ENCODE measurements at regions not wholly inside any gene's neighbourhood (a gene's known extent, or its start where the extent isn't known, plus 50 kb on each side); places are given as distances from the start of the nearest gene placed in this dataset.

DNA sequence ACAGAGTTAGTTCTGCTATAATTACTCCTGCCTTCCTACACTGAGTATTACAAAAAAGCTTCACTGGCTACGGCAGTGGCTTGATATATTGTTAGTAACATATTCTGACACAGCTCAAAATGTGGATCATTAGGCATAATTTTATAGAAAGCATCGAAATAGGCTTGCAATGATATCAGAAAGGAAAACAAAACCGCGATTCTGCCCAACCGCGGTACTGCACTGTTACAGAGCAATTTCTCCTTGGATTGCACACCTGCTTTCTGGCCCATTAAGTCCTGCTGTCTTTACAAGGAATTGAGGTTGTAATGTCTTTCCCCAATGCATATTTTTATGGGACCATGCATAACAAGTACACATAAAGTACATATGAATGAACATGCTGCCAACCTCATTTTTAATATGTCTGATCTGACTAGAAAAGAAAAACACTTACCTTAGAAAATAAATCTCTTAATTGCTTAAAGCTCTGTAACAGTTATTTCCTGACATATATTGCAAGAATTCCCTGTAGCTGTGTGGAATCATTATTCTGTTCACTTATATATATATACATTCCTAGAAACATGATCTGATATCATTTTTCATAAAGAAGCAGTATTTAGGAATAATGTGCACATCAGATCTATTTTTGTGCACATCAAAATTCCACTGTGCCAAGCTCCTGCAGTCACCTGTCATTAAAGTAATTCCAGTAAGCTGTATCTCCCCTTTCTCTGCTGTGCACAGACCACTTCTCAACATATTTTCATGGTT, 763.9 kb downstream of the HACE1 start:
- TF ChIP-seq, protein P1, sequence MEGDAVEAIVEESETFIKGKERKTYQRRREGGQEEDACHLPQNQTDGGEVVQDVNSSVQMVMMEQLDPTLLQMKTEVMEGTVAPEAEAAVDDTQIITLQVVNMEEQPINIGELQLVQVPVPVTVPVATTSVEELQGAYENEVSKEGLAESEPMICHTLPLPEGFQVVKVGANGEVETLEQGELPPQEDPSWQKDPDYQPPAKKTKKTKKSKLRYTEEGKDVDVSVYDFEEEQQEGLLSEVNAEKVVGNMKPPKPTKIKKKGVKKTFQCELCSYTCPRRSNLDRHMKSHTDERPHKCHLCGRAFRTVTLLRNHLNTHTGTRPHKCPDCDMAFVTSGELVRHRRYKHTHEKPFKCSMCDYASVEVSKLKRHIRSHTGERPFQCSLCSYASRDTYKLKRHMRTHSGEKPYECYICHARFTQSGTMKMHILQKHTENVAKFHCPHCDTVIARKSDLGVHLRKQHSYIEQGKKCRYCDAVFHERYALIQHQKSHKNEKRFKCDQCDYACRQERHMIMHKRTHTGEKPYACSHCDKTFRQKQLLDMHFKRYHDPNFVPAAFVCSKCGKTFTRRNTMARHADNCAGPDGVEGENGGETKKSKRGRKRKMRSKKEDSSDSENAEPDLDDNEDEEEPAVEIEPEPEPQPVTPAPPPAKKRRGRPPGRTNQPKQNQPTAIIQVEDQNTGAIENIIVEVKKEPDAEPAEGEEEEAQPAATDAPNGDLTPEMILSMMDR (IDR thresholded peaks at IDR 0.05), result no peak
- H3K36me3 ChIP-seq (ENCODE audit: low read depth), result no peaks in the 10 kb centered on the region
- ATAC-seq (no peak), DNase-seq (no peak)
- no peaks in the 10 kb centered on the region for H3K4me1 ChIP-seq (ENCODE audit: low read depth)
- intact Hi-C loops (cut with DNase I, micrococcal nuclease), result no loop called here
- H3K4me3 ChIP-seq, result no peak overlapping the region
- peaks cover 3% of the 10 kb centered on the region for H3K9me3 ChIP-seq

DNA sequence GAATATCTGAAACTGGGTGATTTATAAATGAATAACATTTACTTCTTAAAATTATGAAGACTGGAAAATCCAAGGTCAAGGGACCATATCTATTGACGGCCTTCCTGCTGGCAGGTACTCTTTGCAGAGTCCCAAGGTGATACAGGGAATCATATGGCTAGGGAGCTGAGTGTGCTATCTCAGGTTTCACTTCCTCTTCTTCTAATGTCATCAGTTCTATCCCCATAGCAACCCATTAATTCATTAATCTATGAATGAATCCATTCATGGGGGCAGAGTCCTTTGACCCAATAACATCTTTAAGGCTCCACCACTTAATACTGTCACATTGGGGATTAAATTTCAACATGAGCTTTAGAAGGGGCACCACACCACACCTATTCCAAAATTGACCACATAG, 772.0 kb downstream of the HACE1 start:
- Histone ChIP-seq H3K9me3 (peaks cover 2% of the 10 kb centered on the region), H3K4me3 (no peak overlapping the region), H3K4me1 (ENCODE audit: low read depth) (no peaks in the 10 kb centered on the region), H3K36me3 (ENCODE audit: low read depth) (no peaks in the 10 kb centered on the region)
- intact Hi-C loops (cut with DNase I, micrococcal nuclease), result no loop called here
- TF ChIP-seq, protein P1 (IDR thresholded peaks at IDR 0.05), result no peak
- ATAC-seq, result no peak
- no peak for DNase-seq

DNA sequence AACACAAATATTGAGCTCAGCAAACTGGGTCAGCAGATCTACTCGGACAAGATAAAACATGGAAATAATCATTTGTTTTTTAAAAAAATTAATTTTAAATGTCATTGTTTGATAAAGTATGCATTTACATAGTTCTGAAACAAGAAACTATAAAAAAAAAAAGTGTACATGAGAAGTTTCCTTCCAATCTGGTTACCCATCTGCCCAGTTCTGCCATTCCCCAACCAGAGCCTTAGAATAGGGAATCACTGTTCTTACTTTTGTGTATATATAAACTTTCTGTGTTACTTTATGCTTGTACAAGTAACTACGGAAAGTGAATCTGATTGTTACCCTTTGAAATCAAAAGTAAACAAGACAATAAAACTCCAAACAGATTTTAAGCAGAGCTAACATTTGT, 791.4 kb downstream of the HACE1 start:
- ATAC-seq (no peak), DNase-seq (no peak)
- Histone ChIP-seq H3K4me1 (ENCODE audit: low read depth) (no peaks in the 10 kb centered on the region), H3K9me3 (no peaks in the 10 kb centered on the region), H3K36me3 (ENCODE audit: low read depth) (no peaks in the 10 kb centered on the region), H3K4me3 (no peak overlapping the region)
- TF ChIP-seq, protein P1 (IDR thresholded peaks at IDR 0.05), result no peak
- intact Hi-C loops (cut with DNase I, micrococcal nuclease), result no loop called here

DNA sequence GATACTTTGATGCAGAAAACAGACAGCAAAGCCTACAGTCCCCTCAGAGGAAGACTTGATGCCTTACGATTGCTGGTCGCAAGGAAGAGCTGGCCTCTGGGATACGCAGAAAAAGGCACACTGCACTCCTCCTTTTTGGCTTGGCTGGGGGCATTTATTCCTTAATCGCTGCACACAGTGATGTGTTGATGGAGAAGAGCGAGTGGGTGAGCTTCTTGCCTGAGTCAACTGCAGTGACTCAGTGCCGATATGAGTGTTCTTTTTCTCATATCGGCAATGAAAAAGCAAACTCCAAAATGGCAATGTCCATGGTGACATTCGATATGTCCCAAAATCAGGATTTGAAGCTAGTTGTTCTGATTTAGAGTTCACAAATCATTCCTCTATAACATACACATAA, 794.8 kb downstream of the HACE1 start:
- intact Hi-C loops (cut with DNase I, micrococcal nuclease), result no loop called here
- H3K36me3 ChIP-seq (ENCODE audit: low read depth), result no peaks in the 10 kb centered on the region
- H3K4me3 ChIP-seq, result no peak overlapping the region
- ATAC-seq, result no peak
- TF ChIP-seq, protein P1 (IDR thresholded peaks at IDR 0.05), result no peak
- no peaks in the 10 kb centered on the region for H3K9me3 ChIP-seq
- no peak for DNase-seq
- no peaks in the 10 kb centered on the region for H3K4me1 ChIP-seq (ENCODE audit: low read depth)

DNA sequence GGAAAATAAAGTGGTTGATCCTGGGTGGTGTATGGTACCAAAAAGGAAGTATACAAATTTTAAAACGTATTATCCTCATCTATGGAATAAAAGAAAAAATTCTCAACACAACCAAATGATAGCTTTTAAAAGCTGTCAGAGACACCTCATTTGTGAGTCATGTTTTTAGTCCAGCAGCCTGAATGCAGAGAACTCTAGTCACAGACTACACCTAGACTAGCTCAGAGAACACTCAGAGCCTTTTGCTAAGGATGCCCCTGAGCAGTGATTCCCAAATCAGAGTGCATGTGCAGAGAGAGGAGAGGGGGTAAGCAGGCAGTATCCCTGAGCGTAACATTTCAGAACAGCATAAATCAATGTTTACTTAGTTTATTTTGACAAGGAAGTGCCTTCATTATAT, 809.3 kb downstream of the HACE1 start:
- Histone ChIP-seq H3K4me1 (ENCODE audit: low read depth) (no peaks in the 10 kb centered on the region), H3K9me3 (no peaks in the 10 kb centered on the region), H3K36me3 (ENCODE audit: low read depth) (no peaks in the 10 kb centered on the region), H3K4me3 (no peak overlapping the region)
- TF ChIP-seq, protein P1 (IDR thresholded peaks at IDR 0.05), result no peak
- intact Hi-C loops (cut with DNase I, micrococcal nuclease), result no loop called here
- DNase-seq (no peak), ATAC-seq (no peak)

DNA sequence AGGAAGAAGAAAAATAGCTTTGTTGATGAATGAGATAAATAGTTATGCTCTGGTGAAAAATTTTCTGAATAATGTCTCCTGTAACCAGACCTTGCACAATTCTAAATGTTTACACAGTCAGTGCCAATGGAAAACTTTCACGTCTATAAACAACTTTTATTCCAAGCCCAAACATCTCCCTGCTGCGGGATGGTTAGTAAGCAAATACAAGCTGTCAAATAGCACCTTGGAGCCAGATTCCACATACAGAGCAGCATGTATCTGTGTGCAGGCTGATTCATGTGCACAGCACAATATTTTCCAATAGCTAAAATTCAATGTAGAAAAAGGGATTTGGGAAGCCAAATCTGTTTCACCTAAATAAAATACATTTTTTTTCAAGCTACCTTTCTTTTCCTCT, 813.3 kb downstream of the HACE1 start:
- intact Hi-C loops (cut with DNase I, micrococcal nuclease), result no loop called here
- Histone ChIP-seq H3K9me3 (peaks cover 4% of the 10 kb centered on the region), H3K36me3 (ENCODE audit: low read depth) (no peaks in the 10 kb centered on the region), H3K4me1 (ENCODE audit: low read depth) (no peaks in the 10 kb centered on the region), H3K4me3 (no peak overlapping the region)
- ATAC-seq (no peak), DNase-seq (no peak)
- TF ChIP-seq, protein P1 (IDR thresholded peaks at IDR 0.05), result no peak

Measured in mucosa of descending colon (tissue), 3 donors.